IPS DF 4.7 (cell line): ENCODE measurements at regions not wholly inside any gene's neighbourhood (a gene's known extent, or its start where the extent isn't known, plus 50 kb on each side); places are given as distances from the start of the nearest gene placed in this dataset.

Source experiments
- DNase-seq: peaks from one replicate; pipeline ENCODE4 v3.0.0-alpha.2; 2013; ENCODE audit warnings: low spot score; ENCODE audit errors: extremely low read depth

DNA sequence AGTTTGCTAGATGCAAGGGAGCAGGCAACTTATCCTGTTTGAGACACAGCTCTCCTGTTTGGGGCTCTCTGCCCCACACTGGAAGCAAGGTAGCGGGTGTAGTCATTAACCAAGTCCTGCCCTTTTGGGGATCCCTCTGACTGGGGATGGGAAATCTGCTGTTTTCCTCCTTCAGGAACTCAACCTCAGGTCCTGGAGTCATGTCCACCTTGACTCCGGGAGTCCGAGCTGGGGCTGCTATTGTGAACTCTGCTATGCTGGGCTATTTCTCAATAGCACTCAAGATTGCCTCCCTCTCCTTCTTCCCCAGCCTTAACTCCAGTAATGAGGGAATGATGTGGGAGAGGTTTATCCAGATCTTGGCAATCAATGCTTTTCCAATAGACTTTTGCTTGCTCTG lies 54.1 kb upstream of the CHD6 start:
- DNase-seq = no peak

- DNase-seq = no peak
These were observed 53.0 kb upstream of the CHD6 start for GRCh38 chr20:41671143-41671542.

GRCh38 chr20:41670631-41671030 lies 52.5 kb upstream of the CHD6 start:
- DNase-seq = no peak

DNA sequence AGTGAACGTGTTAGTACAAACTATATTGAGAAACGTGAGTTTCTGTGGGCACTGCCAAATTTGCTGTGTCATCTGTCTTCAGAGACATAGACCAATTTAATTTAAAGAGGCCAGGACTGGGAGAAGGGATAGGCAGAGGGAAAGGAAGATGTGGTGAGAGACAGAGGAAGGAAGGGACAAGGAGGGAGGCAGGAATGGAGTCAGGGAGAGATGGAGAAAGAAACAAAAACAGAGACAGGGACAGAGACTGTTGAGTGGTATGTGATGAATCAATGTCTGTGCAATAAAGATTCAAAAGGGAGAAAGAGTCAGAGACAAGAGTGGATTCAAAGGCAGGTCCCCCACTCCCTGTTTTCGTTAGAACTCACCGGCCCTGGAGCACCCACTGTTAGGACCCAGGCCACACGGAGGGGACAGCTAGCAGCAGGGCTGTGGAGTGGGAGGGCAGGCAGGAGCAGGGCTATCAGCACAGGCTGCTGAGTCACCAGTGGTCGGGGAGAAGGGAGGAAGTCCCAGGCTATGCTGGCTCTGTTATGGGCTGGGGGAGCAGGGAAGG lies 51.6 kb upstream of the CHD6 start:
- DNase-seq = no peak

GRCh38 chr20:41668057-41668749 lies 50.0 kb upstream of the CHD6 start:
- DNase-seq = no peak
